ENCODE measurements at regions not wholly inside any gene's neighbourhood (a gene's known extent, or its start where the extent isn't known, plus 50 kb on each side); places are given as distances from the start of the nearest gene placed in this dataset.

DNA sequence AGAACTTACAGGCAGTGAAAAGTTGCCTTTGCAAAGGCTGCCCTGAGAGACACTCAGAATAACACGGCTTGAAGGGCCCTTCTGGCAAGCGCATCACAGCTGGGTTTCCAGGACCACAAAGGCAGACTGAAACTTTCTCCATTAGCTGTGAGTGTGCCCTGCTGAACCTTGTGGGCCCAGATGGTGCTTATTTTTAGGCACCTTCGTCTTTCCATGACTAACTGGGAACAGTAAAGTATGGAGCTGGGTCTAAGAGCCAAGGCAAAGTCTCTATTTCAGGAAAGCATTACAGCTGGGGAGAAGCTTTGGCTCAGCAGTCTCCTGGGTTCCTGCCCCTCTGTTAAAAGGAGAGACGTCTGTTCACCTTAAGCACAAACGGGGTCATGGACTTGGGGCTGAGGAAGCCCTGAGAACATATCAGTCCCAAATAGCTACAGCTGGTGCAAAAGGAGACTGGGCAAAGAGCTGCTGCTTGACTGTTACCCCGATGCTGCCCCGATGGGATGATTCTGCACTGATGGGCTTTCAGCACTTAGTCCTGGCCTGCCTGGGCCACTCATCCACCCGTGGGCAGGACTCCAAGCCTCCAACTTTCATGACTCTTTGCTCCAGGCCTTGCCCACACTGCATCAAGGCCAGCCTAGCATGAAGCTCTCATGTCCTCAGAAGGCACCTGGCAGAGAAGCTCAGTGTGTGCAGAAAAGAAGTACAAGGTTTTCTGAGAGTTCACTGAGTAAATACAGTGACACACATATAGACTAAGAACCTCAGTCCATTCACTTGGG is 248.3 kb downstream of the PHLDA1 start:
- H3K4me3 ChIP-seq (ENCODE audit: low read length), result no peak overlapping the region
- no peaks in the 10 kb centered on the region for H3K27me3 ChIP-seq (ENCODE audit: control insufficient read depth, insufficient read depth, low read length)
- peaks cover 4% of the 10 kb centered on the region for H3K4me1 ChIP-seq (ENCODE audit: control insufficient read depth, insufficient read depth, low read length)
- H3K9ac ChIP-seq (ENCODE audit: low read length), result no peak overlapping the region
- H3K27ac ChIP-seq (ENCODE audit: low read depth, low read length), result no peak overlapping the region
- no peaks in the 10 kb centered on the region for H3K36me3 ChIP-seq (ENCODE audit: control insufficient read depth, insufficient read depth, low read length)

DNA sequence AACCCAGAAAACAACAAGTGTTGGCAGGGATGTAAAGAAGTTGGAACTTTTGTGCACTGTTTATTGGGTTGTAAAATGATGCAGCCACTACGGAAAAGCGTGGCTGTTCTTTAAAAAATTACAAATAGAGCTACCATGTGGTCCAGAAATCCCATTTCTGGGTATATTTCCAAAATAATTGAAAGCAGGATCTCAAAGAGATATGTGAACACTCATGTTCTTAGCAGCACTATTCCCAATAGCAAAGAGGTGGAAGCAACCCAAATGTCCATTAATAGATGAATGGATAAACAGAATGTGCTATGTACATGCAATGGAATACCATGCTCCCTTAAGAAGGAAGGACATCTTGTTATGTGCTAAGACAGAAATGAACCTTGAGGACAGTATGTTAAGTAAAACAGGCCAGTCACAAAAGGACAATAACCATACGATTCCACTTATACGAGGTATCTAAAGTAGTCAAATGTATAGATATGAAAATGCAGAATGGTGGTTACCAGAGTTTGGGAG is 249.5 kb downstream of the PHLDA1 start:
- no peak overlapping the region for H3K9ac ChIP-seq (ENCODE audit: low read length)
- H3K4me1 ChIP-seq (ENCODE audit: control insufficient read depth, insufficient read depth, low read length), result peaks cover 4% of the 10 kb centered on the region
- H3K27ac ChIP-seq (ENCODE audit: low read depth, low read length), result no peak overlapping the region
- no peaks in the 10 kb centered on the region for H3K27me3 ChIP-seq (ENCODE audit: control insufficient read depth, insufficient read depth, low read length)
- no peaks in the 10 kb centered on the region for H3K36me3 ChIP-seq (ENCODE audit: control insufficient read depth, insufficient read depth, low read length)
- H3K4me3 ChIP-seq (ENCODE audit: low read length), result no peak overlapping the region

DNA sequence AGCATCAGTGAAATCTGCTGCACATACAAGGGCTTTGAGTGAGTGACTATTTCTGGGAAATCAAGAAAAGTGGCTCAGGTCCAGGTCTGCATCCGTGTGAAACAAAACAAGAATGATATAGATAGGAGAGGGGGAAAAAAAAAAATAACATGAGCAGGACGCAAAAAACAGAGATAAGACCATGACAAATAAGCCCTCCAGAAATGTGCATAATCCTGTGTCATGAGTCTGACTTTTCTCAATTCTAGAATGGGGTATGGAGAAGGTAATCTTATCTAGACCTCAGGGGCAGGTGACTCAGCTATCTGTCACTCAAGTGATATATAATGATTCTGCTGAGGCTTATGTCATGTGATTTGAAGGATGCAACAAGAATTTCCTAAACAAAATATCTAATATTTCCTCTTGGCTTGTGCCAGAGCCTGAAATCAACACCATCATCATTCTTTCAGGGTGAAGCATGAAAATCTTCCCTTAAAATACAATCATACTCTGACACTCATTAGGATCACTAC is 250.0 kb downstream of the PHLDA1 start:
- Histone ChIP-seq H3K36me3 (ENCODE audit: control insufficient read depth, insufficient read depth, low read length) (no peaks in the 10 kb centered on the region), H3K27ac (ENCODE audit: low read depth, low read length) (no peak overlapping the region), H3K27me3 (ENCODE audit: control insufficient read depth, insufficient read depth, low read length) (no peaks in the 10 kb centered on the region), H3K4me1 (ENCODE audit: control insufficient read depth, insufficient read depth, low read length) (peaks cover 4% of the 10 kb centered on the region), H3K9ac (ENCODE audit: low read length) (no peak overlapping the region), H3K4me3 (ENCODE audit: low read length) (no peak overlapping the region)

DNA sequence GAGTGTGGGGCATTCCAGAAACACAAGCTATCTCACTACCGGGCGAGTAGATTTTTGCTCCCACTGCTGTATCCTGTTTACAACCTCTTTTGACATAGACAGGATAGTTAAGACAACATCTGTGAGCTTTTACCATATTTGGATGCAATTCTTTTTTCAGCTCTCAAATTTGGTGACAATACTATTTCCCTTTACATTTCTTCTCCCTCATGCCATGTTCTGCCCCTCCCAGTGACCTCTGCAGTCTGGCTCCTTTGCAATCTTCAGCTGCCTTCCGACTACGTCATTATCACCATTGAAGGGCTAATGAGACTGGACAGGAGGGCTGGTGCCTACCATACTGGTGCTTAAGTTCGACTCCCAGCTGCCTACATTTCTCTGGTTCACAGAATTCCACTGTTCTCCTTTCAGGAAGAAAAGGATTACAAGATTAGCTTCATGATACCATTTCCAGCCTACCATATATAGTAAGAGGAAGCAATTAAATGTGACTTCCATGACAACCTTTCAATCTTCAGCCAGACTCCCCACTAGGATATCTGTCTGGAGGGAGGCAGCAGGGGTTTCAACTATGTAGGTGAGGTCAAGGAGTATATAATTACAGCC is 251.6 kb downstream of the PHLDA1 start:
- no peaks in the 10 kb centered on the region for H3K36me3 ChIP-seq (ENCODE audit: control insufficient read depth, insufficient read depth, low read length)
- no peak overlapping the region for H3K27ac ChIP-seq (ENCODE audit: low read depth, low read length)
- no peaks in the 10 kb centered on the region for H3K27me3 ChIP-seq (ENCODE audit: control insufficient read depth, insufficient read depth, low read length)
- H3K4me1 ChIP-seq (ENCODE audit: control insufficient read depth, insufficient read depth, low read length), result peaks cover 4% of the 10 kb centered on the region
- no peak overlapping the region for H3K9ac ChIP-seq (ENCODE audit: low read length)
- no peak overlapping the region for H3K4me3 ChIP-seq (ENCODE audit: low read length)

DNA sequence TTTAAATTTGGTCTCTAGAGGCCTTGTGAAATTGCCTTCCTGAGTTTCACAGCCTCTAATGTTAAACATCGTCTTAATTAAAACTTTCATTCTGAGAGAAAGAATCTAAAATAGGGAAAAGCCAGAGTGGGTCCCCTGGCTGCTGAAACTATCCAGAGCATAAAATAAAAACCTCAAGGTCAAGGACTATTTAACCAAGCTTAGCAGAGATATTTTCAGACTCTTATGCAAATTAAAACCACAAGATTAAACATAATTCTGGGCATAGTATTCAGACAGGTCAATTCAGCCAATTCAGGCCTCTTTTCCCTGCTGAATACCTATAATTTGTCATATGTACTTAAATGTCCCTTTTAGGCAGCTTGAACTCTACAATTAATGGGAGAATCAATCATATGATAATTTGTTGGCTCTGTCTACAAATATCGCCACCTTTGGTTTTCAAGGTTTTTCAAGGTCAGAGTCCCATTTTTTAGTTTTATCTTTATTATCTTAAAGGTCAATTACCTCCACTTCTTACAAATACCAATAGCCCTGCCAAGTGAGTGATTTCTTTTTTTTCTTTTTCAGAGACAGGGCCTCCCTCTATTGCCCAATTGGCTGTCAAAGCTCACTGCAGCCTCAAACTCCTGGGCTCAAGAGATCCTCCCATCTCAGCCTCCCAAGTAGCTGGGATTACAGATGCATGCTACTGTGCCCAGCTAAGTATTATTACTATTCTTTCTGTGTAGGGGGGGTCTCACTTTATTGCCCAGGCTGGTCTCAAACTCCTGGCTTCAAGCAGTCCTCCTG is 257.1 kb downstream of the PHLDA1 start:
- Histone ChIP-seq H3K27ac (ENCODE audit: low read depth, low read length) (no peak overlapping the region), H3K27me3 (ENCODE audit: control insufficient read depth, insufficient read depth, low read length) (no peaks in the 10 kb centered on the region), H3K4me1 (ENCODE audit: control insufficient read depth, insufficient read depth, low read length) (no peaks in the 10 kb centered on the region), H3K4me3 (ENCODE audit: low read length) (no peak overlapping the region), H3K36me3 (ENCODE audit: control insufficient read depth, insufficient read depth, low read length) (no peaks in the 10 kb centered on the region), H3K9ac (ENCODE audit: low read length) (no peak overlapping the region)

DNA sequence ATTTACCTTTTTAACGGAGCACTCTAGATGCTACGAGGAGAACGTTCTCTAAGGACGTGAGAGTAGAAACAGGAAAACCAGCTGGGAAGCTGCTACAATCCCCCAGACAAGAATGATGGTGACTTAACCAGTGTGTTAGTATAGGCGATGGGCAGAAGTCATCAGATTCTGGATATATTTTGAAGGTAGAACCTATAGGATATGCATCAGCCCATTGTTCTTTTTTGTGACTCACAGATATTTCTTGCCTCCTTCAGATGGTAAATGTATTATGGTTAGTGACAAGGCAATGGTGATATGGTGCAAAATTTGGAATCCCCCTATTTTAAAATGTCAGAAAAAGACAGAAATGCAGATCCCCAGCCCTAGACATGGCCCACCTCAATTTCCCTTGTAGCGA is 258.2 kb downstream of the PHLDA1 start:
- no peak overlapping the region for H3K4me3 ChIP-seq (ENCODE audit: low read length)
- no peak overlapping the region for H3K9ac ChIP-seq (ENCODE audit: low read length)
- no peaks in the 10 kb centered on the region for H3K4me1 ChIP-seq (ENCODE audit: control insufficient read depth, insufficient read depth, low read length)
- no peaks in the 10 kb centered on the region for H3K27me3 ChIP-seq (ENCODE audit: control insufficient read depth, insufficient read depth, low read length)
- H3K27ac ChIP-seq (ENCODE audit: low read depth, low read length), result no peak overlapping the region
- H3K36me3 ChIP-seq (ENCODE audit: control insufficient read depth, insufficient read depth, low read length), result no peaks in the 10 kb centered on the region

DNA sequence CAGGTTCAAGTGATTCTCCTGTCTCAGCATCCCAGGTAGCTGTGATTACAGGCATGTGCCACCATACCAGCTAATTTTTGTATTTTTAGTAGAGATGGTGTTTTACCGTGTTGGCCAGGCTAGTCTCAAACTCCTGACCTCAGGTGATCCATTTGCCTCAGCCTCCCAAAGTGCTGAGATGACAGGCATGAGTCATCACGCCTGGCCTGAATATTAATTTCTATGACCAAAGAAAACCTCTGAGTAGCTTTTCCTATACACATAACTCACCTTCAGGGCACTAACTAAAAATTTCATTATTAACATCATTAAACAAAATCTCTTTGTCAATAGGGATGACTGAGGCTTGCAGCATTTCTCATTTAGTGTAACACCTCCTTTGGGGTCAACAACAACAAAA is 259.6 kb upstream of the KRR1 start:
- no peak overlapping the region for H3K9ac ChIP-seq (ENCODE audit: low read length)
- no peaks in the 10 kb centered on the region for H3K27me3 ChIP-seq (ENCODE audit: control insufficient read depth, insufficient read depth, low read length)
- no peaks in the 10 kb centered on the region for H3K4me1 ChIP-seq (ENCODE audit: control insufficient read depth, insufficient read depth, low read length)
- H3K36me3 ChIP-seq (ENCODE audit: control insufficient read depth, insufficient read depth, low read length), result no peaks in the 10 kb centered on the region
- H3K4me3 ChIP-seq (ENCODE audit: low read length), result no peak overlapping the region
- no peak overlapping the region for H3K27ac ChIP-seq (ENCODE audit: low read depth, low read length)

DNA sequence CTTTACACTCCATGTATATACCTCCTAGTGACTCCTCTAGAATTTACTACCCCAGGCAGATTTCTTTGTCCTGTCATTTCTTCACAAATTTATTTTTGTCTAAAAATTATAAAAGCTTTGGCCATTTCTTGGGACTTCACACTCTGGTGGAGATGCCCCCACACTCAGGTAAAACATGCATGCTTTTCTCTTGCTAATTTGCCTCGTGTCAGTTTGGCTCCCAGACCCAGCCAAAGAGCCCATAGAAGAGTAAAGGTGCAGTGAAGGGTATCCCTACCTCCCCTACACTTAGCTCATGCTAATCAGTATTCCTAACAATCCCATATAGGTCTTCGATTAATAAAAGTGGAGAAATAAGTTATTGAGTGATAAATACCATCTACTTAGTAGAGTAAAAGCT is 256.5 kb upstream of the KRR1 start:
- Histone ChIP-seq H3K36me3 (ENCODE audit: control insufficient read depth, insufficient read depth, low read length) (no peaks in the 10 kb centered on the region), H3K9ac (ENCODE audit: low read length) (no peak overlapping the region), H3K27me3 (ENCODE audit: control insufficient read depth, insufficient read depth, low read length) (no peaks in the 10 kb centered on the region), H3K27ac (ENCODE audit: low read depth, low read length) (no peak overlapping the region), H3K4me1 (ENCODE audit: control insufficient read depth, insufficient read depth, low read length) (no peaks in the 10 kb centered on the region), H3K4me3 (ENCODE audit: low read length) (no peak overlapping the region)

DNA sequence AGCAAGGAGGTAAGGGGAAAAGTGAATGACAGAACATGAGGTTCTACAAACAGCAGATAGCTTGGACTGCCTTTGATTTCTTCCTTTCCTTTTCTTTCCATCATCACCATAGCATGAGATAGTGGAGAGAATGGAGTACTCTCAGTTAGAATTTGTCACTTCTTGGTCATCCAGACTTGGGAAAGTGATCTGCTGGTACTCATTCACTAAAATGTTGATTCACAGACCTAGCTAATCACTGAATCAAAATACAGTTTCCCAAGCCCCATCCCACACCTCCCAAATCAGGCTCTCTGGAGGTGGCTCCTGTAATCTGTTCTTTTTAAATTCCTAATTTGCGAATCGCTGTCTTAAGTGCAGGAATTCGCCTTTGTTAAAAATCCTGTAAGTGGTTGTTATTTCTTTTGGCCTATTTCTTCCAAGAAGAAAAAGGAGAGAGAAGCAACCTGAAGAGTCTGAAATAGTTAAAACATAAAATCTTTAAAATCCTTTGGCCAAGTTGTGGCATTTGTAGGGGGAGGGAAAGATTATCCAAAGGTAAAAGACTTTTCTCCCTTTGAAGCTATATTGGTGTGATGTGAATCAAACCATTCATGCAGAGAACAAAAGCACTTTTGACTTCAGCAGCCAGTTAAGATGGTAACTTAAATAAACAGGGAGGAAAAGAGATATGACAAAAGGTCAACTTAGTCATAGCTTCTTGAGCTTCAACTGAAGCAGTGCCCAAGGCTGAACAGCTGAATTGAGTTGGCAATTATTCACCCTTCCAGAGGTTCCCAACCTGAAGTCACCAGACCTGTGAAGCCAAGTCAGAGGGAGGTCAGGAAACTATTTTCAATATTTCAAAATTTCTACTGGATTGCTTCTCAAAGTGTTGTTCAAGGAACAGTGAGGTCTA is 255.1 kb upstream of the KRR1 start:
- Histone ChIP-seq H3K4me1 (ENCODE audit: control insufficient read depth, insufficient read depth, low read length) (no peaks in the 10 kb centered on the region), H3K27me3 (ENCODE audit: control insufficient read depth, insufficient read depth, low read length) (no peaks in the 10 kb centered on the region), H3K4me3 (ENCODE audit: low read length) (no peak overlapping the region), H3K9ac (ENCODE audit: low read length) (no peak overlapping the region), H3K36me3 (ENCODE audit: control insufficient read depth, insufficient read depth, low read length) (no peaks in the 10 kb centered on the region), H3K27ac (ENCODE audit: low read depth, low read length) (no peak overlapping the region)

DNA sequence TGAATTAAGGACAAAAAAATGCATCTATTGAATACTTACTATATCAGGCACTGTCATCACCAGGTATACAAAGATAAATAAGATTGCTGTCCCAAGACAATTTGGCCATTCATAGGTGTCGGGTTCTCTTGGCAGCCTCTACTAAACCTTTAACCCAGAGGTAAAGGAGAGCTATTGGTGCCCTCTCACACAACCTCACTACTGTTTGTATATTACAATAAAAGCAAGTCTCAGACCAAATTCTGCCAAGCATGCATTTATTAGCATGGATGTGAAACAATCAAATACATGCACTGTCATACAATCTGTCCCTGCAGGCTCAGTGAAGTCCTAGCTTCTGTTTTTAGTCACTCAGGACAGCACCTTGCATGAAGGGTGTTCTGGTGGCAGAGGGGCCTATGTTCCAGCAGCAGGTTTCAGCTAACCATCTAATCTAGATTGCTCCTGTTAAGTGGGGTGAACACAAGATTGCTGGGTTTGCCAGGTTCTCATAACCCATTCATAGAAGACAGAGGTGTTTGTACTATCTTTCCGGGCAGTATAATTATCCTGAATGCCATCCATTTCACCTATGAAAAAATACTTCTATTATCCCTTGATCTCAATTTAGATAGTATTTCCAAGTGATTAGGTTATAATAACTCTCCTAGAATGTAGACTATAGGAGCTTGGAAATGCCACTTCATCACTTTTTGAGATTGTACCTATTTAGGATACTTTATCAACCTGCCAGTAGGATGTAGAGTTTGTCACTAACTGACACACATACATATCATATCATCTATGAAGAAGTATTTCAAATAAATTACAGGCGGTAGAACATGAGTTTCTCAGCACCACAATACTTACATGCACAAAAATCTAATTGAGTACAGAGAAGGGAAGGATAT is 254.0 kb upstream of the KRR1 start:
- Histone ChIP-seq H3K36me3 (ENCODE audit: control insufficient read depth, insufficient read depth, low read length) (no peaks in the 10 kb centered on the region), H3K27ac (ENCODE audit: low read depth, low read length) (no peak overlapping the region), H3K4me1 (ENCODE audit: control insufficient read depth, insufficient read depth, low read length) (no peaks in the 10 kb centered on the region), H3K27me3 (ENCODE audit: control insufficient read depth, insufficient read depth, low read length) (no peaks in the 10 kb centered on the region), H3K9ac (ENCODE audit: low read length) (no peak overlapping the region), H3K4me3 (ENCODE audit: low read length) (no peak overlapping the region)

All from rectal smooth muscle tissue (tissue), 1 donor.